DND-41 (cell line): ENCODE measurements at regions not wholly inside any gene's neighbourhood (a gene's known extent, or its start where the extent isn't known, plus 50 kb on each side); places are given as distances from the start of the nearest gene placed in this dataset.
"Not testable (repeated sequence)": the region's sequence is repeated elsewhere in the genome, so short reads cannot be mapped to it uniquely, and the experiment has no call there.

Experiments
- ATAC-seq: fragments of 200-7000 bp; cut with Tn5 transposase; 3 replicates; pipeline ENCODE4 v1.9.1; 2021; ENCODE audit warnings: low read depth; ENCODE audit not compliant: insufficient read depth
- DNase-seq: peaks from one replicate; pipeline ENCODE4 v3.0.0-alpha.2; 2020
- H2AFZ ChIP-seq: 2 replicates; pipeline ENCODE4 v1.6.0; 2012; ENCODE audit warnings: low read depth, low read length
- H3K27ac ChIP-seq: 2 replicates; pipeline ENCODE4 v1.5.1; 2012; ENCODE audit warnings: low read length, inconsistent platforms
- H3K27me3 ChIP-seq: fragments of 200-600 bp; sonication (generic); 2 replicates; pipeline ENCODE4 v1.6.0; 2012; ENCODE audit warnings: low read length, mild to moderate bottlenecking, inconsistent platforms; ENCODE audit not compliant: insufficient read depth, poor library complexity
- H3K36me3 ChIP-seq: 2 replicates; pipeline ENCODE4 v1.5.1; 2012; ENCODE audit warnings: low read length, inconsistent platforms; ENCODE audit not compliant: insufficient read depth
- H3K4me1 ChIP-seq: 2 replicates; pipeline ENCODE4 v1.5.1; 2012; ENCODE audit warnings: mild to moderate bottlenecking, low read length; ENCODE audit not compliant: insufficient read depth
- H3K4me2 ChIP-seq: 2 replicates; pipeline ENCODE4 v1.6.0; 2012; ENCODE audit warnings: mild to moderate bottlenecking, moderate library complexity, low read length, inconsistent platforms; ENCODE audit not compliant: insufficient read depth
- H3K4me3 ChIP-seq, 2 experiments: fragments of 200-600 bp in 1 of 2; shearing (Covaris generic) in 1 of 2; 2 replicates each; pipeline ENCODE4 v1.5.1; 2012 to 2016; ENCODE audit warnings: inconsistent platforms in 2 of 2, low read length in 2 of 2, mild to moderate bottlenecking in 2 of 2, low read depth in 1 of 2, moderate library complexity in 1 of 2
- H3K79me2 ChIP-seq: 2 replicates; pipeline ENCODE4 v1.6.0; 2012; ENCODE audit warnings: low read length, inconsistent platforms; ENCODE audit not compliant: insufficient read depth
- H3K9ac ChIP-seq: 2 replicates; pipeline ENCODE4 v1.6.0; 2012; ENCODE audit warnings: low read depth, mild to moderate bottlenecking, inconsistent platforms, low read length, moderate library complexity
- H3K9me3 ChIP-seq: 2 replicates; pipeline ENCODE4 v1.5.1; 2012; ENCODE audit warnings: low read length, moderate library complexity, mild to moderate bottlenecking, inconsistent platforms; ENCODE audit not compliant: insufficient read depth, severe bottlenecking
- H4K20me1 ChIP-seq: 2 replicates; pipeline ENCODE4 v1.6.0; 2012; ENCODE audit warnings: low read length; ENCODE audit not compliant: insufficient read depth
- CTCF ChIP-seq: IDR thresholded peaks from 2 replicates; pipeline ENCODE4 v1.5.1; 2012; ENCODE audit warnings: borderline replicate concordance, low read length, moderate library complexity, mild to moderate bottlenecking; ENCODE audit not compliant: poor library complexity, severe bottlenecking; ENCODE audit errors: extremely low read depth
- EZH2 ChIP-seq: IDR thresholded peaks from 3 replicates; pipeline ENCODE4 v1.6.1; 2012; ENCODE audit warnings: borderline replicate concordance, low read depth, mild to moderate bottlenecking, moderate library complexity, low read length, inconsistent platforms; ENCODE audit not compliant: severe bottlenecking

GRCh38 chr13:19123502-19123901 lies 58.1 kb downstream of the TUBA3C start:
- ATAC-seq (no peak), DNase-seq (no peak)
- H3K27ac ChIP-seq: no peak overlapping the region
- no peak overlapping the region for H2AFZ ChIP-seq
- no peaks in the 10 kb centered on the region for H3K9me3 ChIP-seq
- H4K20me1 ChIP-seq: no peaks in the 10 kb centered on the region
- TF ChIP-seq EZH2 (no peak), CTCF (no peak)
- no peaks in the 10 kb centered on the region for H3K27me3 ChIP-seq
- no peak overlapping the region for H3K4me2 ChIP-seq
- no peaks in the 10 kb centered on the region for H3K4me1 ChIP-seq
- H3K79me2 ChIP-seq: no peaks in the 10 kb centered on the region
- H3K4me3 ChIP-seq: no peak overlapping the region
- no peak overlapping the region for H3K9ac ChIP-seq
- no peaks in the 10 kb centered on the region for H3K36me3 ChIP-seq

- Histone ChIP-seq H3K27ac (no peak overlapping the region), H3K4me1 (no peaks in the 10 kb centered on the region), H3K9ac (no peak overlapping the region), H2AFZ (no peak overlapping the region), H3K4me2 (no peak overlapping the region), H4K20me1 (no peaks in the 10 kb centered on the region), H3K79me2 (no peaks in the 10 kb centered on the region), H3K4me3 (no peak overlapping the region), H3K9me3 (no peaks in the 10 kb centered on the region), H3K27me3 (no peaks in the 10 kb centered on the region), H3K36me3 (no peaks in the 10 kb centered on the region)
- no peak for TF ChIP-seq EZH2
- TF ChIP-seq CTCF: no peak
- no peak for DNase-seq
- ATAC-seq: no peak
Observed at GRCh38 chr13:19117913-19118739, 63.5 kb downstream of the TUBA3C start.

- H3K36me3 ChIP-seq, H3K4me2 ChIP-seq, H2AFZ ChIP-seq, H3K27me3 ChIP-seq, H3K79me2 ChIP-seq, H3K4me3 ChIP-seq, H3K9me3 ChIP-seq, H3K4me1 ChIP-seq, H3K9ac ChIP-seq, H3K27ac ChIP-seq, ATAC-seq, H4K20me1 ChIP-seq, DNase-seq: not testable (repeated sequence)
Observed at GRCh38 chr13:19109225-19109624, 72.4 kb downstream of the TUBA3C start.

- Histone ChIP-seq H3K27ac (no peak overlapping the region), H2AFZ (no peak overlapping the region), H3K9me3 (no peaks in the 10 kb centered on the region), H3K27me3 (no peaks in the 10 kb centered on the region), H3K9ac (no peak overlapping the region), H3K4me2 (no peak overlapping the region), H3K4me3 (no peak overlapping the region), H3K36me3 (no peaks in the 10 kb centered on the region), H3K79me2 (no peaks in the 10 kb centered on the region), H3K4me1 (no peaks in the 10 kb centered on the region), H4K20me1 (no peaks in the 10 kb centered on the region)
- TF ChIP-seq CTCF (no peak), EZH2 (no peak)
- no peak for DNase-seq
- ATAC-seq: no peak
Observed at GRCh38 chr13:19103140-19103539, 78.5 kb downstream of the TUBA3C start.
